Activated CD8-positive, alpha-beta memory T cell treated with anti-CD3 and anti-CD28 coated beads, Interleukin-2, amount 50 U/mL, for 4 hours (primary cell): ENCODE measurements at regions not wholly inside any gene's neighbourhood (a gene's known extent, or its start where the extent isn't known, plus 50 kb on each side); places are given as distances from the start of the nearest gene placed in this dataset.
A peak's percentile ranks its signal among the peaks of the same experiment; 100 is the strongest.
"Not testable (repeated sequence)": the region's sequence is repeated elsewhere in the genome, so short reads cannot be mapped to it uniquely, and the experiment has no call there.

Experiments used
- DNase-seq: peaks from one replicate; pipeline ENCODE4 v3.0.0-alpha.2; 2020

DNA sequence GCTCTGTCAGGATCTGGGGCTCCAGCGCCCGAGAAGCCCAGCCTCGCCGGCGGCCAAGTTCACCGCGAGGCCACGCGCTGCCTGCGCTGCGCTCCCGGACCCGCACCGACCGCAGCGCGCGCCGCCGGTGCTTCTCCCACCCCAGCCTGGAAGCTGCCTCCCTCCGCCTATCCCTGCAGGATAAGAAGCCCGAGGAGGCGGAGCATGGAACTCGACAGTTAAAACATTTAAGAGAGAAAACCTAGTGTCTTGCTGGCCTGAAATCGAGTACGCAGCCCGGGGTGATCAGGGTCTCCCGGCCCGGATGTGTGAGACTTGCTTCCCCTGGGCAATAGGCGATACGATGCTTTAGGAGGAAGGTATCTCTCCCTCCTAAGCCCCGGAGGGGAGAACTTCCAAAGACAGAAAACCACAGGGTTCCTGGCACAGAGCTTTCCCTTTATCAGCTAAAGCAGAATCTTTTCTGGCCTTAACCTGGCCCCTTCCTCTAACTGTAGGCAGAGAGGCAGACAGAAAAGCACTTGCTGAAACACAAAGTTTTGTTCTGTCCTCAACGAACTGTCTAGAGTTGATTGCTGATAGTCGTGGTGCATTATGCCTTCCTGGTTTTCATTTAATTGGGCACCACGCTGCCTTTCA is 163.5 kb upstream of the PLGLB2 start:
- DNase-seq = not testable (repeated sequence)

DNA sequence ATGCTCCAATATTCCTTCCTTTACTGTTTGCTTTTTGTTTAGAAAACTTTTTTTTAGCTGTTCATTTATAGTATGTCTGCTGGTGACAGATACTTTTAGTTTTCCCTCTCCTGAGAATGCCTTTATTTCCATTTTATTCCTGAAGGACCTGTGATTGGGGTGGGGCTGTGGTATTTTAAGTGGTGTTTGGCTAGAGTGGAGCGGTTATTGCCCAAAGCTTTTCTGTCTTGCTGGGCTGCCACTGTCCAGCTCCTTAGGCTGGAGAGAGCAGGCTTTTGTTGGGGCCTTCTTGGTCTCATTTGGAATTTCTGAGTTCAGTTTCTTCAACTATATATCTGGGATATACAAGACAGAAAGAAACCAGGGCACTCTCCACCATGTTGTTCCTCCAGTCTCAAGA is 160.0 kb upstream of the PLGLB2 start:
- not testable (repeated sequence) for DNase-seq

DNA sequence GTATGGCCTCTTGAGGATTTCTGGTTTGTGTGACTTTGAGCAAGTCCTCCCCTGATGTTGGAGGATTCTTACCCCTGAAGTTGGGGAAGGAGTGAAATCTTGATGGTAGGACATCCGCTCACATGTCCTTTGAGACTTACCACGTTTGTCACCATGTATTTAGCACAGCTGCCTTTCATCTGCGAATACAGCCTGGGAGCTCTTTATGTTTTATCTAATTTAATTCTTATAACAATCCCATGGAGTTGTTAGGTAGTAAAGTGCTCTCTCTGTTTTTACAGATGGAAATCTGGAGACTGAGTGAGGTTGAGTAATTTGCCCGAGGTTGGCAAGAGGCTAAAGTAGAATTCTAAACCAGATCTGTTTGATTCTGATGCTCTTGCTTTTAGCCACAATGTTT is 154.9 kb upstream of the PLGLB2 start:
- DNase-seq = not testable (repeated sequence)

DNA sequence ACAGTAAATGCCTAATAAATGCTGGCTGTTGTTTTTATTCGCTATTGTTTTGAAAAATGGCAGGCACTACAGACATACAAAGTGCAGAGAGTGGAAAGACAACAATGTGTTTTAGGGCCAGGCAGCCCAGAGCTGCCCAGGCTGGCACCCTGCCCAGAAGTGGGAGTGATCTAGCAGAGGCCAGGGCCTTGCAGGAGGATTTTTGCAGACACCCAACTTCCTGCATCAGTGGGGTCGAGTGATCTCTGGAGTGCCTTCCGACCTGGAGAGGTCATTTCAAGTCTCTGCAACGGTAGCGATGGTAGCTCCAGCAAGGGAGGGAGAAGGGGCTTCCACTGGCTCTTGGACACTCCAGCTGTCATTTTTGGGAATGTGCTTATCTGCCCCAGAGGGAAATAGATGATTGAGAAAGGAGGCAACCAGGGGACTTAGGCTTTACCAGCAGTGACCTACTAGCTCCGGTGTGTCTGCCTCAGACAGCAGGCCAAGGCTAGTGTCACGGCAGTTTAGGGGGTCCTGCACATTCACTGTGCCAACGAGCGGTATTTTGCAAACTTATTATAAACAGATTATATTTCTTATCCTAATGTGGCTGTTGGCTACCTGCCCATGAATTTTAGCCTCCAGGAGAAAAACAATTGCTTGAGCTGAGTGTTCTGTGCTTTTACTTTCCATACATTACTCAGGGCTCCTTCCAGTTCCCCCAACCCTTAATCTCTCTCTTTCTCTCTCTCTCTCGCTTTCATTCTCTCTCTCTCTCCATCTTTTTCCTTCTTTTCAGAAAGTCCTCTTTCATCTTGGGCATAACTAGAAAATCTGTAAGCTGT is 153.9 kb upstream of the PLGLB2 start:
- peak; percentile 12 for DNase-seq

DNA sequence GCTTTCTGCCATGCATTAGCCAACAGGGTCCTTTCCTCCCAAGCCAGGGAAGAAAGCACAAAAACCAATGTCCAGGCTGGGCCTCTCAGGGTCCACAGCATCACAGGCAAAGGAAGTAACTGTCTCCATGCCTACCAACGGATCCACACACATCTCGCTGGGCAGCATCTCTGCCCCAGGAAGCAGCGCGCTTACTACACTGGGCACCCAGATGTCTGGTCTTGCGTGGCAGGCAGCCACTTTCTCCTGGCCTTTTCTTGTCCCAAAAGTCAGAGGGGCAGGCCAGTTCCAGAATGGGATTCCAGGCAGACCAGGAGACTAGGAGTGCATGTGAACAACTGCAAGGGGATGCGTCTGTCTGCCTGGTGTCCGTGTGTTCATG is 153.3 kb upstream of the PLGLB2 start:
- not testable (repeated sequence) for DNase-seq

DNA sequence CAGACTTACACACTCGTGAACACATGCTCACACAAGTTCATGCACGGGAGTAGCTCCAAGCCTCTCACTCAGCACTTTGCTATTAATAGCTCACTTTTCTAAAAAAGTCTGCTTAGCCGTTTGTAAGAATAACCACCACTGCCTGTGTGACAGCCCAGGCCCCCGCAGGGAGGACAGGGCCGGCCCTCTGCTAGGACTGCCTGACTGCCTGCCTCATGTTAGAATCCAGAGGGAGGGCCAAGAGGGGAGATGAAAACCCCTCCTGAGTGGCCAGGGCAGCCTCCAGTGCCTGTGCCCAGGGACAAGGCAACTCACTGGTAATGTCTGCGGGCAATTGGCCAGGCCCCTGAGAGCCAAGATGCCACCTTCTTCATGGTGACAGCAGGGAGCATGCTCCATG is 152.9 kb upstream of the PLGLB2 start:
- DNase-seq = not testable (repeated sequence)

DNA sequence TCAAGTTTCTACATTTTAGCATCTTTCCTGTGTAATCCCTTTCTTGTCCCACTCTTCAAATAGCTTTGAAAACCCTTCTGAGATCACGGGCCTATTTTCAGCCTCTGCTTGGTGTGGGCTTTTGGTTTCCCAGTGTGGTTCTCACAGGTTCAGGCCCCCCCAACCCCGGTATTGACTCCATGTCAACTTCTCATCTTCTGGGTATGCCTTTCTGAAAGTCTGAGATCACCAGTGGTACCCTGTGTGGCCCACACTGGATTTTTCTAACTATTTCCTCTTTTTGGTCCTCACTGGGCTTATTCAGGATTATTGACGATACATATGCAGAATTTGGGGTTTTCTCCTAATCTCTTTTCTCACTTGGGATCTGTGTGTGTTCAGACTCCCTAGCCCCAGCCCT is 146.9 kb upstream of the PLGLB2 start:
- DNase-seq = not testable (repeated sequence)

DNA sequence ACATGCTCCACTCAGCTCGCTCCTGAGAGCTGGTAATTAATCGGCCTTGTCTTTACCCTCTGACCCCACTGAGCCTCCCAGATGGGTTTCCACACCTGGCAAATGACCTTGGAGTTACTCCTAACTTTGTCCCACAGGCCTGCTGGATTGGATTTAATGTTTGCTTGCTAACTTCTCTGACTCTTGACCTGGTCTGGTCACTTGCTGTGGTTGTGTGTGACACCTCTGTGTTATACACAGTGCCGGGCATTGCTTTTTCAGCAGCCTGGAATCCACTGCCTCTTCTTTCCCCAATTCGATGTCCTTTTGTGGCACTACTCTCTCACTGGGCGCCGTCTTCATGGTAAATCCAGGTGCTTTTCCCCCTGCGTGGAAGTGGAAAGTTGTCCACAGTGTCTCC is 145.8 kb upstream of the PLGLB2 start:
- not testable (repeated sequence) for DNase-seq

DNA sequence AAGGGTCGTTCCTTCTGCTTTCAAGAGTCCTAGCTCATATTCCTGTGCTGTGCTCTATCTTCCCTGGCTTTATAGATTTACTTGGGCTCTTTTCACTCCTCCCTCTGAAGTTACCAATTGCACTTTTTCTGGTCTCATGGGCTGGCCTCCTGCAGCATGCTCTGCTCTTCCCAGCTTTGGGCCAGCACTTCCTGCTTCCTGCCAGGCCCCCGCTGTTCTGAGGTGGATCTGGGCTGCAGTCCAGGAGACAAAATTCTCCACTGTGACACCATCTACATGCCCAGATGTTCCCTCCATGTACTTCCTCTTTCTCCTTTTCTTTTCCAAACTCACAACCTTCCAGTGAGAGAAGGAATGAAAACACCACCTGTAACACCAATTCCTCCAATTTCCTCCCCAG is 145.2 kb upstream of the PLGLB2 start:
- not testable (repeated sequence) for DNase-seq

DNA sequence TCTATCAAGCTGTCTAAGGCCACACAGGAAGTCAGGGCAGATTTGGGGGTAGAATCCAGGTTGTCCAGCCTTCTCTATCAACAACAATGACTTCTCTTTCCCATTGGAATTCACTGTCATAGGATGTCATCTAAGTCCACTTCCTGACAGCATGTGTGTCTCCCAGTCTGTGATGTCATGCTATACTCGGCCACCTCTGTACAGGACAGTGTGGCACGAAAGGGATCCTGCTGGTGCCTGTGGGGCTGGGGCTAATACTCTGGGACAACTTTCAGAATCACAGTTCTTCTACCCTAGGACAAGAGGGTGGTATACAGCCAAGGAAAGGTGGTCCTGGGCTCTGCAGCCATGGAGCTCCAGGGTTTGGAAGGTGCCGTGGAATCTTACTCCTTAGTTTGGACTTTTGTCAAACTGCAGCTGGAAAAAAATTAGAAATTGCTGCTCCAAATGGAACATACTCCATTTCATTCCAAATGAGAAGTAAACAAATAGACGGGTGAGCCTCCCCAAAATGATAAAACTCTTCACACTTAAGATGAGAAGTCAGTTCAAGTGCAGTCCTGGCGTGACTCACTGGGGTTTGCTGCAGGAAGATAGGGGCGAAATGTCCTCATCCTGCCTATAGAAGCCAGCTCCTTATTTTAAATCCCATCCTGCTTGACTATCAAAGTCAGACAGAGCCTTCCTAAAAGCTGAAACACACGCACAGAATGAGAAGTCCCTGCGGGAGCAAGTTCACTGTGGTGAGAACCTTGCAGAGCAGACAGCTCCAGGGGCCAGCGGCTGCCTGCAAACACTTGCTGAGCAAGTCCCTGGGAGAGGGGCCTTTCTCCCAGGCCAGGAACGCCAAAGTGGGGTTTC is 144.2 kb upstream of the PLGLB2 start:
- DNase-seq = not testable (repeated sequence)

DNA sequence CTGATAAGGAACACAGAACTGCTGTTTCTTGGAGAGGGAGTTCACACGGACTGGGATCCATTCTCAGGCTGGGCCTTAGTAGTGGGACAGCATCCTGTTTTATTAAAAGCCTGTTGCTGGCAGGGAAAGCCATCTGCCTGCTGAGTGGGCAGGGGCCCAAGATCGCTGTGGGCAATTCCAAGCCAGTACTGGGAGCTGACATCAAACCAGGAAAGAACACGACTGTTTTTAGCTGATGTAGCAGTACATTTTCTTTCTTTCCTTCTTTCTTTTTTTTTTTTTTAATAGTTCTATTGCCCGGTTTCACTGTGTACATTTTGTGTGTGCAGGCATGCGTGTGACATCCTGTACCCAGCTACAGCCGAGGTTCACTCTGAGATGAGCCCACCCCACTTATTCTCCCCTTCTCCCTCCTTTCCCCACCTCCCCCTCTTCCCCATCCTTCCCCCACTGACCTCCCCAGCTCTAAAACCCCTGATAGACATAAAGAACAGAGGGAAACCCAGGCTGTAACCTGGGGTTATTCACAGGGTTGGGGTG is 143.5 kb upstream of the PLGLB2 start:
- DNase-seq = not testable (repeated sequence)

DNA sequence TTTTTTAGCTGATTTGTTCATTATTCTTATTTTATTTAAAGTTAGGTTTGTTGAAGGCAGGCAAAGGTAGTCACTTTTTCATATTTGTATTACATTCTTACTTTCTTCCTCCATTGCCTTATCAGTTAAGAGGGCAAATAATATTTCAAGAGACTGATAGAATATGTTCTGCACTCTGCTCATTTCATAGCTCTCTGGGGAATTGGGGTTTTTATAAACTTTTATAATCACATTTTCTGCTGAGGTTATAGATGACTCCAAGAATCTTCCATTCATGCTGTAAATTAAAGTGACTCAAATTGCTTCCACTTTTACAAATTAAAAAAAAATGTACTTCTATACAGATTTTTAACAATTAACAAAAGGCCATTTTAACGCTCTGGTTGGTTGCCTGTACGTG is 142.9 kb upstream of the PLGLB2 start:
- not testable (repeated sequence) for DNase-seq

DNA sequence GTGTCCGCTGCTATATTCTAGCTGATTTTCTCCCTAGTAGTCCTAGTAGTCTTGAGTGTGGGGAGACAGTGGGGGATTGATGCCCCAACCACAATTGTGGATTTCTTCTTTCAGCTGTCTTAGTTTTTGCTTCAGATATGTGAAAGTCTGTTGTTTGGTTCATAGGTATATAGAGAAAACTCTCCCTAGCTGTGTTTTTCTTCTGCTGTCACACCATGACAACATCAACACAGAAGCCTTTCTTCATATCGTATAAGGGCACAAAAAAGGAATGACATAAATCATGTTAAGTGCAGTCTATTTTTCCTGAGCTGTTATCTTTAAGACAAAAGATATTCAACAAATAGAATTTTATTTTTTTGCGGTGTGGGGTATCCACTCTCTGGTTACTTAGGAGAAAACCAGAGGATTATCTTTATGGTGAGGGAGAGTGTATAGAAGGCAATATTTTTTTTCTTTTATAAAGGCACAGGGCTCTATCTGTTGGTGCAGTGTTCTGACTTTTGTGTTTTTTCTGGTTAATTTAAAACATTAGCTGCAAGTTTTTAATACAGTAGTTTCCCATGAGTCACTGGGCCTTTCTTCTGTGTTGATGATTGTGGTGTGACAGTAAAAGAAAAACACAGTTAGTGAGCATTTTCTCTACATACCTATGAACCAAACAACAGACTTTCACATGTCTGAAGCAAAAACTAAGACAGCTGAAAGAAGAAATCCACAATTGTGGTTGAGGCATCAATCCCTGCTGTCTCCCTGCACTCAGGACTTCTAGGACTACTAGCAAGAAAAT is 139.3 kb upstream of the PLGLB2 start:
- not testable (repeated sequence) for DNase-seq

DNA sequence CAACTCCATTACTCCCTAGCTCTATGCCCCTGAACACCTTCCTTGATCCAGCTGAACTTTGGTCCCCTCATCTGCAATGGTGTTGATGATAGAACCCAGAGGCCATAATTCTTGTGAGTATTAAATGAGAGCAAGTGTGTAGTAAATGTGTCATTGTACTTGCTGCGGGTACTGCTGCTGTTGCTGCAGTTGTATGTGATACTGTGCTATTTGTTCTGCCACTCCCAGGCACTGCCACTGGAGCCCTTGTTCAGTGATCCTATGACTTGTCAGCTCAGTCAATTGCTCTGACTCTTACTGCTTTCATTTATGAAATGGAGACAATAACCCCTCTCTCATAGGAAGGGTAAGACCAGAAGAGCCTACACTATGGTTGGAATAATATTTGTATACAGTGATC is 136.9 kb upstream of the PLGLB2 start:
- not testable (repeated sequence) for DNase-seq

DNA sequence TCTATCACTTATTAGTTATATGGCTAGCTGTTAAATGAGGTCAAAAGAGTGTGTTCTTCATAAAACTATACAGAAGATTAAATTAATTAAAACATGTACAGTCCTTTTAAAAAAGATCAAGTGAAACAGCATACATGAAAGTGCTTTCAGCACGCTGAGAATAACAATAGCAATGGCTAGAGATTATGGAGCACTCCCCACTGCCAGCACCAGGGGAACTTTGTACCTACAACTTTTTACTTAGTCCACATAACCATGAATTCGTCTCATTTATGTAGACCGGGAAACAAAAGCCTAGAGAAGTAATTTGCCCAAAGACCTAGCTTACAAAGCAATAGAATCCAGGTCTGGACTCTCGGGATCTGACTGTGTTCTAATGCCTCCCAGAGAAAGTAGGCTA is 136.5 kb upstream of the PLGLB2 start:
- DNase-seq = not testable (repeated sequence)

DNA sequence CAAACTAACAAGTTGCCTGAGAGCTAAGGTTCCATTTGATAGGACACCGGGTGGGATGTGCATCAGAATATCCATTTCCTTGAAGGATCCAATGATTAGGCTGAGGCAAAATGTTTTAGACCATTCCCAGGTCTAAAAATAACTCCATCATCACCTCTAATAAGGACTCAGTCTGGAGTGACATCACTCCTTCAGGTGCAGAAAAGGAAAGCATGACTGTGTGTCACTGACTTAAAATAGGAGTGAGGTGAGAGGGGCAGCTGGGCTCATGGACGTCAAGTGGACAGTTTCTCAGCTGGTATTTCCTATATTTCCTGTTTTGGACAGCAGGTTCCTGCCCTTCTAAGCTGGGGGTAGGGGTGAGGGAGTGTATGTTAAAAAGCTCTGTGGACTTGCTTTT is 135.9 kb upstream of the PLGLB2 start:
- not testable (repeated sequence) for DNase-seq

DNA sequence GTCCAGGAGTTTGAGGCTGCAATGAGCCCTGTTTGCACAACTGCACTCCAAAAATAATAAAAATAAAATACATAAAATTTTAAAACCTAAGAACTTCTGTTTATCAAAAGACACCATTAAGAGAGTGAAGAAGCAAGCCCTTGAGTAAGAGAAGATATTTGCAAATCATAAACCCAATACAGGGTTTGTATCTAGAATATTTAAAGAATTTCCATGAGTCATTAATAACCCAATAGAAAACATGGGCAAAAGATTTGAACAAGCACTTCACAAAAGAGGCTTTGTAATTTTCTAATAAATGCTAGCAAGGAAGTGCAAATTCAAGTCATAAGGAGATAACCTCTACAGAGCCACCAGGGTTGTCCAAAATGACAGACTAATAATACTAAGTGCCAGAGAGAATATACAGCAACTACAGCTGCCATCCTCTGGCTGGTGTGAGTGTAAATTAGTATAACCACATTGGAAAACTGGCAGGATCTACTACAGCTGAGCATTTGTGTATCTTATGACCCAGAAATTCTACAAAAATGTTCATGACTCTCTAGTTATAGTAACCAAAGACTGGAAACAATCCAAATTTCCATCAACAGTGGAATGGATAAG is 133.0 kb upstream of the PLGLB2 start:
- DNase-seq = not testable (repeated sequence)

DNA sequence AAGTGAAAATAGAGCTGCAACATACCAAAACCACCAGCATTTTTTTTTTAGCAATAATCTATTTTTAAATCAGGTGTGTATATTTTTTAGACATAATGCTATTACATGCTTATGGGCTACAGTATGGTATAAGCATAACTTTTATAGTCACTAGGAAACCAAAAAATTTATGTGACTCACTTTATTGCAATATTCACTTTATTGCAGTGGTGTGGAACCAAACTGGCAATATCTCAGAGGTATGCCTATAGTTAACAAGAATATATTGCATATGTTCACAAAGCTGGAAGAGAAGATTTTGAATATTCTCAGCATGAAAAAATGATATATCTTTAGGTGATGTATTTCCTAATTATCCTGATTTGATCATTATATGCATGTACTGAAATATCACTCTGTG is 128.8 kb upstream of the PLGLB2 start:
- DNase-seq = not testable (repeated sequence)

DNA sequence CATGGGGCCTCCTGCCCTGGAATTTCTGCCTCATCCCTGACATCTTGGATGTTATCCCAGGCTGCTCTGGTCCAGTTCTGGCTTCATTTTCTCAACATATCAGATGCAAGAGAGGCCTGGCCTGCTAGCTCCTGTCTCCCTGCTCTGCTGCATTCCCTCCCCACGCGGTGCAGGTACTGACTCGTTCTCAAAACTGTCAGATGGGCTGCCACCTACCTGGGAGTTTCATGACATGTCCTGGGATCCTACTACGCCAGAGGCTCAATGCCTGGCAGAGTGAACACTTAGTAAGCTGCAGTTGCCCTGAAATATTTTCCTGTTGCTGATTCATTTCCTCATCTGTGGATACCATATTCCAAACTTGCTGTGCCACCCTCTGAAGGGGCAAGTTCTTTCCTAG is 126.7 kb upstream of the PLGLB2 start:
- not testable (repeated sequence) for DNase-seq

DNA sequence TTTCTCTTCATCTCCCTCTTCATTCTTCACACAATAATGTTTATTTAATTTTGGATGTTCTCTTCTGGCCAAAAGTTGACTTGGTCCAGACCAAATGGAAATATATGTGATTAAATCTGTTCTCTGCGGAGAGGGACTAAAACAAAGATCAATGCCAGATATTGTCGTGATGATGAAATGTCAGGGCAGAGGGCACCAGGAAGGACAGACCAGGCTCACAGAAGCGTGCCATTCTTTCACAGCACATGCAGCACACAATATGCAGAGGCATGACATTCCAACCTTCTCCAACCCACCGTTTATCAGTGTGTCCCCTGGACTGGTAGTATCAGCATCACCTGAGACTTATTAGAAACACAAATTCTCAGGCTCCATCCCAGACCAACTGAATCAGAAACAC is 125.2 kb upstream of the PLGLB2 start:
- DNase-seq = not testable (repeated sequence)
